ENCODE measurements at regions not wholly inside any gene's neighbourhood (a gene's known extent, or its start where the extent isn't known, plus 50 kb on each side); places are given as distances from the start of the nearest gene placed in this dataset.
A peak's percentile ranks its signal among the peaks of the same experiment; 100 is the strongest.

DNA sequence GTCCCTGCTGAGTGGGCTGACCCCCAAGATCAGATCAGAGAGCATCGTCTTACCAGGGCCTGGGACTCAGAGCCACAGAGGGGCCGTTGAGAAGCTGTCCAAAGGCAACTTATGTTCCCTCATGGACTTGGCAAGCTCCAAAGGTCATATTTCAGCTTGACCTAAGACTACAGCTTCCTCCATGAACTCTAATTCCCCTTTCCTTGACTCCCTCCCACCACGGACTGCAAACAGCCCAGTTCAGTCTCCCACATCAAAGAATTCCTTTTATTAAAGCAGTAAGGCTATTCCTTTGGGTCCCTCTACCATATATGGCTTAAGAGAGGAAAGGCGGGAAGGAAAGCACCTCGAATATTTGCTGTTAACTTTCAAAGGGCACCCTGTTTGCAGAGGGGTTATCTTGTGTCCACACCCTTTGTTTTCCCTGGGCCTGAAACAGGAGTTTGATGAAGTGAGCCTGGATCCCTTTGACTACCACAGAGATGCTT lies 146.1 kb upstream of the THBS1 start (continued):
- TF ChIP-seq NR1H2 (CRISPR knock-in tag; IDR thresholded peaks at IDR 0.05; ENCODE audit: borderline replicate concordance, low read depth) (no peak), ZC3H13 (CRISPR knock-in tag; IDR thresholded peaks at IDR 0.05) (no peak), BCL6 (CRISPR knock-in tag; IDR thresholded peaks at IDR 0.05) (peak; percentile 88; the same call in 1 of the 2 replicates), ZBTB20 (CRISPR knock-in tag; IDR thresholded peaks at IDR 0.05; ENCODE audit: borderline replicate concordance, low read depth) (0 out of 2 replicates have a peak, but pooled peaks have one; percentile 69), FOXA1 (IDR thresholded peaks at IDR 0.05) (no peak; the same call in 1 of the 2 replicates), FOXA1 (CRISPR knock-in tag; IDR thresholded peaks at IDR 0.05) (peak; percentile 95), RFXANK (CRISPR knock-in tag; IDR thresholded peaks at IDR 0.05) (no peak), TEAD2 (CRISPR knock-in tag; IDR thresholded peaks at IDR 0.05) (no peak), PITX1 (CRISPR knock-in tag; IDR thresholded peaks at IDR 0.05) (peak; percentile 96)
- TF ChIP-seq, protein P1, sequence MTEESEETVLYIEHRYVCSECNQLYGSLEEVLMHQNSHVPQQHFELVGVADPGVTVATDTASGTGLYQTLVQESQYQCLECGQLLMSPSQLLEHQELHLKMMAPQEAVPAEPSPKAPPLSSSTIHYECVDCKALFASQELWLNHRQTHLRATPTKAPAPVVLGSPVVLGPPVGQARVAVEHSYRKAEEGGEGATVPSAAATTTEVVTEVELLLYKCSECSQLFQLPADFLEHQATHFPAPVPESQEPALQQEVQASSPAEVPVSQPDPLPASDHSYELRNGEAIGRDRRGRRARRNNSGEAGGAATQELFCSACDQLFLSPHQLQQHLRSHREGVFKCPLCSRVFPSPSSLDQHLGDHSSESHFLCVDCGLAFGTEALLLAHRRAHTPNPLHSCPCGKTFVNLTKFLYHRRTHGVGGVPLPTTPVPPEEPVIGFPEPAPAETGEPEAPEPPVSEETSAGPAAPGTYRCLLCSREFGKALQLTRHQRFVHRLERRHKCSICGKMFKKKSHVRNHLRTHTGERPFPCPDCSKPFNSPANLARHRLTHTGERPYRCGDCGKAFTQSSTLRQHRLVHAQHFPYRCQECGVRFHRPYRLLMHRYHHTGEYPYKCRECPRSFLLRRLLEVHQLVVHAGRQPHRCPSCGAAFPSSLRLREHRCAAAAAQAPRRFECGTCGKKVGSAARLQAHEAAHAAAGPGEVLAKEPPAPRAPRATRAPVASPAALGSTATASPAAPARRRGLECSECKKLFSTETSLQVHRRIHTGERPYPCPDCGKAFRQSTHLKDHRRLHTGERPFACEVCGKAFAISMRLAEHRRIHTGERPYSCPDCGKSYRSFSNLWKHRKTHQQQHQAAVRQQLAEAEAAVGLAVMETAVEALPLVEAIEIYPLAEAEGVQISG (CRISPR knock-in tag; IDR thresholded peaks at IDR 0.05), result peak; percentile 18; the same call in 1 of the 2 replicates
- TF ChIP-seq, protein P2, sequence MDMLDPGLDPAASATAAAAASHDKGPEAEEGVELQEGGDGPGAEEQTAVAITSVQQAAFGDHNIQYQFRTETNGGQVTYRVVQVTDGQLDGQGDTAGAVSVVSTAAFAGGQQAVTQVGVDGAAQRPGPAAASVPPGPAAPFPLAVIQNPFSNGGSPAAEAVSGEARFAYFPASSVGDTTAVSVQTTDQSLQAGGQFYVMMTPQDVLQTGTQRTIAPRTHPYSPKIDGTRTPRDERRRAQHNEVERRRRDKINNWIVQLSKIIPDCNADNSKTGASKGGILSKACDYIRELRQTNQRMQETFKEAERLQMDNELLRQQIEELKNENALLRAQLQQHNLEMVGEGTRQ (IDR thresholded peaks at IDR 0.05; ENCODE audit: low read depth, low read length), result no peak
- TF ChIP-seq, protein P2 (CRISPR knock-in tag; IDR thresholded peaks at IDR 0.05; ENCODE audit: borderline replicate concordance), result peak; percentile 77; the same call in 1 of the 2 replicates
